Testis (tissue), 2 donors: ENCODE measurements at regions not wholly inside any gene's neighbourhood (a gene's known extent, or its start where the extent isn't known, plus 50 kb on each side); places are given as distances from the start of the nearest gene placed in this dataset.

Experiments
- DNase-seq: peaks from one replicate; pipeline ENCODE4 v3.0.0-alpha.2; 2019
- H3K27ac ChIP-seq, 2 donors: fragments of 200-600 bp; sonication (generic); one replicate each; pipeline ENCODE4 v1.5.1; 2019
- H3K27me3 ChIP-seq: fragments of 200-600 bp; sonication (generic); one replicate; pipeline ENCODE4 v1.5.1; 2019
- H3K36me3 ChIP-seq: fragments of 200-600 bp; sonication (generic); one replicate; pipeline ENCODE4 v1.5.1; 2017; ENCODE audit warnings: low read depth; ENCODE audit errors: missing control alignments
- H3K4me1 ChIP-seq: fragments of 200-600 bp; sonication (generic); one replicate; pipeline ENCODE4 v1.5.1; 2019
- H3K4me3 ChIP-seq, 2 donors: fragments of 200-600 bp; sonication (generic); one replicate each; pipeline ENCODE4 v1.5.1; 2017 to 2019
- H3K9me3 ChIP-seq: fragments of 200-600 bp; sonication (generic); one replicate; pipeline ENCODE4 v1.5.1; 2017
- CTCF ChIP-seq, 3 experiments: fragments of 450-650 bp in 2 of 3; fragments of 200-600 bp in 1 of 3; sonication (generic) in 1 of 3; IDR thresholded peaks; one replicate each; pipeline ENCODE4 v1.5.1; 2016 to 2019; ENCODE audit warnings: antibody characterized with exemption in 3 of 3, mild to moderate bottlenecking in 2 of 3, moderate library complexity in 1 of 3
- POLR2A ChIP-seq: fragments of 450-650 bp; IDR thresholded peaks from one replicate; pipeline ENCODE4 v1.6.1; 2017; ENCODE audit warnings: antibody characterized with exemption, mild to moderate bottlenecking, moderate library complexity
- WGBS, 2 donors: methylation state at CpG; one replicate each; pipeline ENCODE4 v1.1.5; 2018; 5-methylcytosine and 5-hydroxymethylcytosine counted together
- intact Hi-C: fragments of 100-400 bp; cut with DNase I; formaldehyde crosslinking; loops from one replicate; pipeline ENCODE4 v1.15.1; 2023; ENCODE audit warnings: low total_unique reads

GRCh38 chr5:93793159-93793781, 51.9 kb upstream of the POU5F2 start:
- Histone ChIP-seq H3K36me3 (no peaks in the 10 kb centered on the region), H3K27me3 (no peaks in the 10 kb centered on the region), H3K9me3 (no peaks in the 10 kb centered on the region), H3K4me3 (no peak overlapping the region), H3K27ac (no peak overlapping the region), H3K4me1 (no peaks in the 10 kb centered on the region)
- intact Hi-C loops = no loop called here
- WGBS, 2 donors = 88 to 91% methylated on average over 5 of the region's 5 CpGs
- no peak for TF ChIP-seq CTCF (IDR thresholded peaks at IDR 0.05)
- no peak for TF ChIP-seq POLR2A
- DNase-seq = no peak

GRCh38 chr5:93791518-93791972, 50.1 kb upstream of the POU5F2 start:
- Histone ChIP-seq H3K4me1 (no peaks in the 10 kb centered on the region), H3K27ac (no peak overlapping the region), H3K36me3 (no peaks in the 10 kb centered on the region), H3K4me3 (no peak overlapping the region), H3K27me3 (no peaks in the 10 kb centered on the region), H3K9me3 (no peaks in the 10 kb centered on the region)
- WGBS, 2 donors = 58 to 62% methylated on average over 3 of the region's 3 CpGs
- TF ChIP-seq POLR2A (no peak), CTCF (IDR thresholded peaks at IDR 0.05) (no peak)
- DNase-seq = no peak
- intact Hi-C loops = no loop called here
